ENCODE measurements at regions not wholly inside any gene's neighbourhood (a gene's known extent, or its start where the extent isn't known, plus 50 kb on each side); places are given as distances from the start of the nearest gene placed in this dataset.
A peak's percentile ranks its signal among the peaks of the same experiment; 100 is the strongest.

DNA sequence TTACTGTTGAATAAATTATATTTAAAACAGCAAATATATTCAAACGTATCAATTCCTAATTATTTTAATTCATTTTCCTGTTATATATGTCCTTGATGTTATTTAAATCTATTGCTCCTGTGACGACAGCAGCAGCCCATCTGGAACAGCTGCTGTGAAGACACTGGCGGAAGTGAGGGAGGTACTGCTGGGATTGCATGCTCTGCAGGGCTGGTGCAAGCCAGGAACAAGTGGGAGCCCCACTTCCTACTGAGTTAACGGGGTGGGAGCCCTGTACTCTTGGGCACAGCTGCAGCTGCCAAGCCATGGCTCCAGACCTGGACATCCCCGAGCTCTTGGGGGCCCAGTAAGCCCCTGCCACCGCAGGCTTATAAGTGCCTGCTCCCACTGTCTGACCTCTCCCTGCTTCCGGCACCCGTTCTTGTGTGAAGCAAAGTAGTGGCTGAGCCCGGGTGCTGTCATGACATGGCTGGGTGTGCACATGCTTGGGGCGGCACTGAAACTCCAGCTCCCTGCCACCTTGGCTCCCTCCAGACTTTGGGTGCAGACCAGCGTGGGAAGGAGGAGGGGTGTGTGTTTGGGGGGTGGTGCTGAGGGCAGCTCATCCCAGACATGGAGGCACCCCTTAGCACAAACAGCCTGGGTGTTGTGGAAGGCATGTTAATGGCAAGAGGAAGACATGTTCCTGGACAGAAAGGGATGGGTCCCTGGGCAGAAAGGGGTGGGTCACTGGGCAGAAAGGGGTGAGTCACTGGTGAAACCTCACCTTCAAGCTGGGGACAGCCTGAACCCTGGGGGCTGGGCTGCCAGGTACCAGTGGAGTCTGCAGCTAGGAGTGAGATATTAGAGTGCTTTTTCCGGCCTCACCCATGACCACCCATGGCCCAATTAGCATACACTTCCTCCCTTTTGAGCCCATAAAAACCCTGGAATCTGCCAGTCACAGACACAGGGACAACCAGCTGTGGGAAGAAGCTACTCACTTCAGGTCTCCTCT is 1981.3 kb upstream of the IGFBP7 start:
- no peak for DNase-seq

DNA sequence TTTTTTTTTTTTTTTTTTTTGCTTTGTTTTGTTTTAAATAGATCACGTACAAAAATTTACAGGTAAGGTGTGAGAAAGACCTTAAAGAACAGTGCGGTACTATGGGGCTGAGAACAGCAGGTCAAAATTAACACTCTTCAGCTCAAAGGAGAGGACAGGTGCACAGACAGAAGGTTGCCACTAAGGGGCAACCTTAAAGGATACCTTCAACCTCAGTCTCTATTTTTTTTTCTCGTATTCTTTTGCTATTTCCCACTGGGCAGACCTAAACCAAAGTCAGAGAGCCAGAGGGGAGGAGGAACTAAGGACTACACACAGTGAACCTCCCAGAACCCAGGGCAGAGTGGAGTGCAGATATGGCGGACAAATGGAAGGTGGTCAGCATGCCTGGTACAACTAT is 1984.3 kb upstream of the IGFBP7 start:
- DNase-seq: no peak

DNA sequence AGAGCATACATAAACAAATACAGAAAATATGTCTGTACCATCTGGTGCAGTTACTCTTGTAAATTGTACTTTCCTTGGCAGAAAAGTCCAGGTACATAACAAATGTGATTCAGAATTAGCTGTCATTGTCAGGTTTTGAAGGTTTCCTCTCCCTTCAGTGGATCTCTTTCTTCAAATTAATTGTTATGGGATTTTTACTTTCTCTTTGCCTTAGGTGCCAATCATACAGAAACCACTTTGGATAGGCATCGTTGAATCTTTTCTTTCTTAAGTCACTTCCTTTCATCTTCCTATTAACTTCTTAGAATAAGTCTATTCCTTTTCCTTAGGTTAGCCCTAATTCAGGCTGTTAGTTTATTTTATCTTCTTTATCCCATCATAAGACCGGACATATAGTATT is 1992.1 kb upstream of the IGFBP7 start:
- no peak for DNase-seq

DNA sequence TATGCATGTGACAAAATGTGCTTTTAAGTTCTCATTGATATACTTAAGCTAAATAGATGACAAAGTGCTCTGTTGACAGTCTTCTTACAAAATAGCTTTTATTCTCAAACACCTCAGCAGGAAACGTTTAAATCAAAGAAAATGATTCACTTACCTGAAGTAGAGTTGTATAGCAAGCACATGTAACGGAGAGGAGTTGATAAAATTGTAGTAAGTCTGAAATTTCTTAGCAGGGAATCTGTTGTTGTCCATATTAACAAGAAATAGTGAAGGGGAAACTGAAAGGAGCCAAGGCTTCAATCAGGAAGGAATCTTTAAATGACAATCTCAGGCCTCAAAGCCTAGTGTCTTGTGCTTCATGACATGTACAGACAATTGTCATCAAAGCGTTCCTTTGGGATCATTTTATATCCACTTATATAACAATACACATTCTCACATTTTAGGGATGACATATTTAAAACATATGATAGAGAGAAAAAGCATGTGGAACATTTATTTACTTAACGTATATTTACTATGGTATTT is 2010.2 kb upstream of the IGFBP7 start:
- DNase-seq: no peak

DNA sequence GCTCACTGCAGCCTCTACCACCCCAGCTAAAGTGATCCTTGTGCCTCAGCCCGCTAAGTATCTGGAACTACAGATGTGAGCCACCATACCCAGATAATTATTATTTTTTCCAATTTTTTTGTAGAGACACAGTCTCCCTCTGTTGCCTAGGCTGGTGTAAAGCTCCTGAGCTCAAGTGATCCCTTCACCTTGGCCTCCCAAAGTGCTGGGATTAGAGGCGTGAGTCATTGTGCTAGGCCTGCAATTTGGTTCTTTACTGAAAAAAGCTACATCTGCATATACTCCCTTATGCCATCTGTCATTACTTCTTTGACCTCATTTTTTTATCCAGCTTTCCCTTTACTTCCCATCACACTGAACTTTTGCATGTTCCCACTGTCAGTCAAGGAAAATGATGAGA is 2012.4 kb upstream of the IGFBP7 start:
- DNase-seq: no peak

- DNase-seq: no peak
These were observed 2016.0 kb upstream of the IGFBP7 start for GRCh38 chr4:59126159-59126558.

DNA sequence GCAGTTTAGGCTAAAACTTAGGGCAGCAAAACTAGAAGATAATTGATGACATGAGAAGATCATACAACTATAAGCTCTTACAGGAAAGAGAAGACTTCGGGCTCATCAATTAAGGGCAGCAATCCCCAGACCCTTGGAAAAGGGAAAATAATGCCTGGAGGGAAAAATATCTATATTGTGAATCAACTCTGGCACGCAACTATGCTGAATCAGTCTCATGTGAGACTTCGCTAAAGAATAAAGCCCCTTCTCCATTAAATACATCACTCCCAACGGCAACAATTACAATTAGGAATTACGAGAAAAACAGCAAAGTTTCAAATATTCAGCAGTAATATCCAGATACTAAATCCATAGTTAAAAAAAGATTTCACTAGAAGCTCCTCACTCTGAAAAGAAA is 2016.8 kb upstream of the IGFBP7 start:
- DNase-seq: no peak

GRCh38 chr4:59127743-59128142 is 2017.6 kb upstream of the IGFBP7 start:
- no peak for DNase-seq

GRCh38 chr4:59135248-59135985 is 2025.2 kb upstream of the IGFBP7 start:
- DNase-seq: no peak

DNA sequence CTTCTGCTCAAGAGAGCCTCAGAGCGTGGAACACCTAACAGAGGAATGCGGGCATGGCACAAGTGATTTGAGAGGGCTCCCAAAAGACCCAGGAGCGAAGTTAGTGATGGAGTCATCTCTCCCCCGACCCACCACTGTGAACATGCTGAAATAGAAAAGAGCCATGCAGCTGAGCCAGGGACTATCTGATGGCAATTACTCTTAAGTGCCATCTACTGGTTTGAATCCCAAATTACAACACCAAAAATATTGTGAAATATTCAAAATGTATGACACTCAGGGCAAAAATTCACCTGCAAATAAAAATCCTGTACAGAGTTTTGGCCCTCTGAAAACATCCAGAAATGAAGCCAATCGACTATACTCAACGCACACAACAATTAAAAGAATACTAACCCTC is 2038.9 kb upstream of the ADGRL3 start:
- DNase-seq: no peak

- DNase-seq: no peak
These were observed 2024.5 kb upstream of the ADGRL3 start for GRCh38 chr4:59175617-59176016.

GRCh38 chr4:59179372-59179771 is 2020.8 kb upstream of the ADGRL3 start:
- DNase-seq: no peak

DNA sequence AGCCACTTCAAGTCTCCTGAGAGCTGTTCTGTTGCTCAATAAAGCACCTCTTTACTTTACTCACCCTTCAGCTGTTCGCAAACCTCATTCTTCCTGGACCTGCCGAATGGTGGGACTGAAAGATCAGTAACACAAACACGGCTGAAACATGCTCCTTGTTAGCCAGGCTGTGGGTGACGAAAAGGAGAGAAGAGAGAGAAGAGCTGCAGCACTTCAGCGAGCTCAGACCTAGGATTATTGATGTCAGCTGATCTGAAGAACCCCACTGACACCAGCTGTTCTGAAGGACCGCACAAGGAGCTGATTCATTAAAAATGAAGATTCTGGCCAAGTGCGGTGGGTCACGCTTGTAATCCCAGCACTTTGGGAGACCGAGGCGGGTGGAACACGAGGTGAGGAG is 2020.0 kb upstream of the ADGRL3 start:
- no peak for DNase-seq

GRCh38 chr4:59180969-59181368 is 2019.2 kb upstream of the ADGRL3 start:
- DNase-seq: no peak

- no peak for DNase-seq
These were observed 2004.3 kb upstream of the ADGRL3 start for GRCh38 chr4:59195839-59196238.

DNA sequence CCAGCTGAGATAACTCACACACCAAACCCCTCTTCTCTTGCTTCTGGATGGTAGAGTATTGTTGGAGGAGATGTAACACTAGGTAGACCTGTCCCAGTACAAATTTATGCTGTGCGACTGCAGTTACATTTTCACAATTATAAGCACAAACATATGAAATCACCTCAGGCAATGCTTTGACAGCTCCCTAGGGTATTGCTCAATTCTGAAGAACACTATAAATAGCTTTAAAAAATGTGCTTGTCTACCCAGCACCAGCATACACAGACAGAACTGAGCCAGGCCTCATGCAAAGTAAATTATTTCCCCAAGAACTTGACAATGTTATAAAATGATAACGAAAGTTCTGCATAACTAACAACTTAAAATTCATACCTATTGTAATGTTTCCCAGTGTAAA is 1999.1 kb upstream of the ADGRL3 start:
- no peak for DNase-seq

DNA sequence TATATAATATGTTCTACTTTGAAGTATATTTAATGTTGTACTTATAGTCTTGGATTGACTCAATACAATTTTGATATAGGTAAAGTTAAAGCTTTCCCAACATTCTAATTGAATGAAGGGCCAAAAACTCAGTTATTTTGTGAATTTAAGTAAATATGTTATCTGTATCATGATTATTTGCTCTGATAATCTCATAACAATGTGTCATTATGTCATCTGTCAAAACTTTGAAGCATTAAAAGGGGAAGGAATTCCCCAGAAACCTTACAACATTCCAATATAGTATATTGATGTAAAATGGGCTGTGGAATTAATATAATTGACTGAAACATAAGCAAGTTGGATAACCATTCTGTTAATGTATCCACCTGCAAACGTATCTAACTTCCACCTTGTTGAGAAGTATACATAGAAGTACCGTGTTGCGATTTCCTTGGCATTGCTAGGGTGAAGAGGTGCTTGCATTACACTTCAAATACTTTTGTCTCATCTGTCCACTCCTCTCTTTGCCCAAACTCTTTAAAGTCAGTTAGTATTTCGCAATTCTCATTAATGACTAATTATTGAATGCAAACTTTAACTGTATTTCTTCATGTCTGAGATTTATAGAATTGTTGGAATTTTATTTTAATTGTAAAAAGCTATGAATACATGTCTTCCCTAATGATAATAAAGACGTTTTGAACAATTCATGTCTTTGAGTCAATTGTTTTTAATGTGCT is 1982.1 kb upstream of the ADGRL3 start:
- no peak for DNase-seq

- no peak for DNase-seq
These were observed 1977.9 kb upstream of the ADGRL3 start for GRCh38 chr4:59222221-59222620.

GRCh38 chr4:59223292-59223941 is 1976.7 kb upstream of the ADGRL3 start:
- DNase-seq: no peak

DNA sequence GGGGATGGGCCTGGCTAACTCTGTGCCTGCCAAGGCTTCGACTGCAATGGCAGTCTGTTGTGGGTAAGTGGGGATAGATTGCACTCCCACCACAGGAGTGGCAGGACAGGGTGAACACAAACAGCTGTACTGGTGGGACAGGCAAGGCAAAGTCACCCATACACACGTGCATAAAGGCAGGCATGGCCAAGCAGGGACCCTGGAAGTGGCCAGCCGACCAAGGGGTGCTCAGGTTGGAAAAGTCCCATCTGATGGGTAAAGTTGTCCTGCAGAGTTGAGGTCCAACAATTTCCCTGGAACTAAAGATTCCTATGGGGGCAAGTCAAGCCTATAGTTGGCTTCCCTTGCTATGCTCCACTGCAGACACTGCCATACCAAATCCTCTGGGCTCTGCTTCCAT is 1961.9 kb upstream of the ADGRL3 start:
- DNase-seq: no peak

DNA sequence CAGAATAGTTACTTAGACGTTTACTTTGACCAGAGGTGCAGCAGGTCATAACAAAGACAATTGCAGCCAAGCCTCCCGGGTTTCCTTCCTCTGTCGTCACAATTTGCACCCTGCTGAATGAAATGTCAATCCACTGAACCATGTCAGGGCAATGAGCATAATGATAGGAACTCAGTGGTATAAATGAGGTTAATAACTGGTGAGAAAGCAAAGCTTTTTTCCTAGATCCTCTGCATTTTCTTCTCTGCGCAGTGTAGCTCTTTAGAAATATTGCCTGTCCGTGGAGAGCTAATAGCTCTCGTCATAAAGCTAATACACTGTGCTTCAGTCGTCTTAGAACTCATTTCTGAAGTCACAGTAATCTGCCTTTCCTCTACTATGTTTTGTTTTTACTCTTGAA is 1960.1 kb upstream of the ADGRL3 start:
- no peak for DNase-seq

DNA sequence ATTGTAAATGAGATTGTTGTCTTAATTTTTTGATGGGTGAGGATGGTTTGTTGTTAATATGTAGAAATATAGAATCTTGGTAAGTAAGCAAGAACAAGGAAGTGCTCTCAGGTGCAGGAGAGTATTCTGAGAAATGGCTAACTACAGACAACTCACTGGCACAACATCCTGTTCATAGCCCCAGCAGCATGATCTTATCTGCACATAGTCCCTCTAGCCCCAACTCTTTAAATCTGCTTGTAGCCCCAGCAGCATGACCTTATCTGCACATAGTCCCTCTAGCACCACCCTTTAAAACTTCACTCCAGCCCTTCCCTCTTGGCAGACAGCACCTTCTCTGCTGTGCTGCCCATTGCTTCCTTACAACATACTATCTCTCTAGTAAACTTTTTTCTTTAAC is 1957.1 kb upstream of the ADGRL3 start:
- no peak for DNase-seq

- DNase-seq: peak in 1 of 2 experiments; percentile 1
These were observed 1953.1 kb upstream of the ADGRL3 start for GRCh38 chr4:59247032-59247431.

All from SW 1271 (cell line).